Activated T-cell treated with anti-CD3 and anti-CD28 coated beads, Interleukin-2, amount 50 U/mL, for 24 hours (primary cell): ENCODE measurements at regions not wholly inside any gene's neighbourhood (a gene's known extent, or its start where the extent isn't known, plus 50 kb on each side); places are given as distances from the start of the nearest gene placed in this dataset.

ENCODE experiments used
- DNase-seq: peaks from one replicate; pipeline ENCODE4 v3.0.0-alpha.2; 2020
- H3K27ac Mint-ChIP-seq: 2 replicates; pipeline ENCODE4 v1.8.0; 2020; ENCODE audit warnings: mild to moderate bottlenecking, mixed read lengths
- H3K27me3 Mint-ChIP-seq: 2 replicates; pipeline ENCODE4 v1.8.0; 2020; ENCODE audit warnings: mixed read lengths
- H3K36me3 Mint-ChIP-seq: 2 replicates; pipeline ENCODE4 v1.8.0; 2020; ENCODE audit warnings: low read depth, mixed read lengths
- H3K4me1 Mint-ChIP-seq: 2 replicates; pipeline ENCODE4 v1.8.0; 2020; ENCODE audit warnings: low read depth, mixed read lengths
- H3K4me3 Mint-ChIP-seq: 2 replicates; pipeline ENCODE4 v1.8.0; 2020; ENCODE audit warnings: mild to moderate bottlenecking, moderate library complexity, mixed read lengths
- H3K9me3 Mint-ChIP-seq: 2 replicates; pipeline ENCODE4 v1.8.0; 2020; ENCODE audit warnings: mixed read lengths

GRCh38 chr3:106184540-106185457 lies 316.0 kb upstream of the CBLB start:
- peaks cover 57% of the 10 kb centered on the region for H3K4me1 Mint-ChIP-seq
- H3K27ac Mint-ChIP-seq: peak overlapping the region; percentile 88
- H3K36me3 Mint-ChIP-seq: no peaks in the 10 kb centered on the region
- no peaks in the 10 kb centered on the region for H3K9me3 Mint-ChIP-seq
- no peaks in the 10 kb centered on the region for H3K27me3 Mint-ChIP-seq
- no peak for DNase-seq
- H3K4me3 Mint-ChIP-seq: peak overlapping the region; percentile 23

- no peaks in the 10 kb centered on the region for H3K9me3 Mint-ChIP-seq
- no peaks in the 10 kb centered on the region for H3K27me3 Mint-ChIP-seq
- H3K4me1 Mint-ChIP-seq: peaks cover 53% of the 10 kb centered on the region
- peak overlapping the region; percentile 56 for H3K4me3 Mint-ChIP-seq
- H3K27ac Mint-ChIP-seq: peak overlapping the region; percentile 88
- DNase-seq: no peak
- no peaks in the 10 kb centered on the region for H3K36me3 Mint-ChIP-seq
Observed at GRCh38 chr3:106185949-106186348, 317.1 kb upstream of the CBLB start.

GRCh38 chr3:106190296-106190695 lies 321.5 kb upstream of the CBLB start:
- H3K27ac Mint-ChIP-seq: no peak overlapping the region
- H3K27me3 Mint-ChIP-seq: no peaks in the 10 kb centered on the region
- H3K9me3 Mint-ChIP-seq: peaks cover 6% of the 10 kb centered on the region
- H3K36me3 Mint-ChIP-seq: no peaks in the 10 kb centered on the region
- no peak for DNase-seq
- no peak overlapping the region for H3K4me3 Mint-ChIP-seq
- H3K4me1 Mint-ChIP-seq: peaks cover 43% of the 10 kb centered on the region

GRCh38 chr3:106191211-106191610 lies 322.4 kb upstream of the CBLB start:
- peaks cover 34% of the 10 kb centered on the region for H3K4me1 Mint-ChIP-seq
- H3K27ac Mint-ChIP-seq: no peak overlapping the region
- DNase-seq: no peak

GRCh38 chr3:106191913-106192312 lies 323.1 kb upstream of the CBLB start:
- no peak for DNase-seq
- H3K4me3 Mint-ChIP-seq: no peak overlapping the region
- no peaks in the 10 kb centered on the region for H3K36me3 Mint-ChIP-seq
- no peaks in the 10 kb centered on the region for H3K27me3 Mint-ChIP-seq
- H3K9me3 Mint-ChIP-seq: peaks cover 10% of the 10 kb centered on the region
- H3K27ac Mint-ChIP-seq: no peak overlapping the region
- peaks cover 30% of the 10 kb centered on the region for H3K4me1 Mint-ChIP-seq

More at GRCh38 chr3:106191211-106191610, 322.4 kb upstream of the CBLB start:
- H3K27me3 Mint-ChIP-seq: no peaks in the 10 kb centered on the region
- no peaks in the 10 kb centered on the region for H3K36me3 Mint-ChIP-seq
- no peak overlapping the region for H3K4me3 Mint-ChIP-seq
- H3K9me3 Mint-ChIP-seq: peaks cover 6% of the 10 kb centered on the region

GRCh38 chr3:106193876-106194275 lies 325.1 kb upstream of the CBLB start:
- Mint-ChIP-seq H3K9me3 (peaks cover 10% of the 10 kb centered on the region), H3K36me3 (no peaks in the 10 kb centered on the region), H3K27me3 (no peaks in the 10 kb centered on the region), H3K4me1 (peaks cover 30% of the 10 kb centered on the region), H3K27ac (no peak overlapping the region), H3K4me3 (no peak overlapping the region)
- DNase-seq: no peak

- Mint-ChIP-seq H3K9me3 (peaks cover 10% of the 10 kb centered on the region), H3K4me3 (no peak overlapping the region), H3K27me3 (no peaks in the 10 kb centered on the region), H3K4me1 (peaks cover 30% of the 10 kb centered on the region), H3K36me3 (no peaks in the 10 kb centered on the region), H3K27ac (no peak overlapping the region)
- no peak for DNase-seq
Observed at GRCh38 chr3:106194726-106195125, 325.9 kb upstream of the CBLB start.

GRCh38 chr3:106197532-106198194 lies 328.9 kb upstream of the CBLB start:
- Mint-ChIP-seq H3K27ac (no peak overlapping the region), H3K4me3 (no peak overlapping the region), H3K36me3 (no peaks in the 10 kb centered on the region), H3K27me3 (no peaks in the 10 kb centered on the region), H3K4me1 (peaks cover 21% of the 10 kb centered on the region), H3K9me3 (peaks cover 10% of the 10 kb centered on the region)
- DNase-seq: no peak

- peaks cover 48% of the 10 kb centered on the region for H3K4me1 Mint-ChIP-seq
- H3K27ac Mint-ChIP-seq: peak overlapping the region; percentile 85
- no peak for DNase-seq
- peaks cover 16% of the 10 kb centered on the region for H3K9me3 Mint-ChIP-seq
- H3K36me3 Mint-ChIP-seq: peaks cover 16% of the 10 kb centered on the region
- no peaks in the 10 kb centered on the region for H3K27me3 Mint-ChIP-seq
- H3K4me3 Mint-ChIP-seq: no peak overlapping the region
Observed at GRCh38 chr3:106204160-106204868, 335.5 kb upstream of the CBLB start.

GRCh38 chr3:106206146-106206545 lies 337.3 kb upstream of the CBLB start:
- Mint-ChIP-seq H3K27ac (peak overlapping the region; percentile 95), H3K9me3 (peaks cover 16% of the 10 kb centered on the region), H3K27me3 (no peaks in the 10 kb centered on the region), H3K4me1 (peaks cover 60% of the 10 kb centered on the region), H3K4me3 (peak overlapping the region; percentile 61), H3K36me3 (peaks cover 16% of the 10 kb centered on the region)
- no peak for DNase-seq

- Mint-ChIP-seq H3K27me3 (no peaks in the 10 kb centered on the region), H3K4me1 (peaks cover 63% of the 10 kb centered on the region), H3K36me3 (peaks cover 16% of the 10 kb centered on the region), H3K27ac (peak overlapping the region; percentile 95), H3K9me3 (peaks cover 16% of the 10 kb centered on the region), H3K4me3 (peak overlapping the region; percentile 61)
- DNase-seq: no peak
Observed at GRCh38 chr3:106206613-106207012, 337.8 kb upstream of the CBLB start.

- Mint-ChIP-seq H3K36me3 (peaks cover 16% of the 10 kb centered on the region), H3K4me1 (peaks cover 73% of the 10 kb centered on the region), H3K9me3 (peaks cover 16% of the 10 kb centered on the region), H3K27me3 (no peaks in the 10 kb centered on the region), H3K27ac (peak overlapping the region; percentile 95), H3K4me3 (no peak overlapping the region)
- DNase-seq: no peak
Observed at GRCh38 chr3:106208251-106208650, 339.4 kb upstream of the CBLB start.

- Mint-ChIP-seq H3K9me3 (peaks cover 13% of the 10 kb centered on the region), H3K36me3 (peaks cover 12% of the 10 kb centered on the region), H3K4me1 (peaks cover 72% of the 10 kb centered on the region), H3K27me3 (no peaks in the 10 kb centered on the region), H3K27ac (no peak overlapping the region), H3K4me3 (no peak overlapping the region)
- DNase-seq: no peak
Observed at GRCh38 chr3:106208967-106209366, 340.2 kb upstream of the CBLB start.

GRCh38 chr3:106209482-106209881 lies 340.7 kb upstream of the CBLB start:
- Mint-ChIP-seq H3K36me3 (peaks cover 9% of the 10 kb centered on the region), H3K27ac (no peak overlapping the region), H3K4me3 (no peak overlapping the region), H3K4me1 (peaks cover 71% of the 10 kb centered on the region), H3K9me3 (peaks cover 10% of the 10 kb centered on the region), H3K27me3 (no peaks in the 10 kb centered on the region)
- no peak for DNase-seq
